Fibroblast of mammary gland (primary cell): ENCODE measurements at regions not wholly inside any gene's neighbourhood (a gene's known extent, or its start where the extent isn't known, plus 50 kb on each side); places are given as distances from the start of the nearest gene placed in this dataset.
"Not testable (repeated sequence)": the region's sequence is repeated elsewhere in the genome, so short reads cannot be mapped to it uniquely, and the experiment has no call there.

Source experiments
- DNase-seq: peaks from one replicate; pipeline ENCODE4 v3.0.0-alpha.2; 2010; ENCODE audit warnings: low read depth
- H3K4me3 ChIP-seq: 2 replicates; pipeline ENCODE4 v1.5.1; 2011; ENCODE audit warnings: low read depth, mild to moderate bottlenecking, low read length, moderate library complexity; ENCODE audit not compliant: control insufficient read depth
- TF ChIP-seq, protein P1 (sequence below): conservative IDR thresholded peaks from 2 replicates; pipeline ENCODE4 v1.5.1; 2011; ENCODE audit warnings: low read depth, low read length, inconsistent platforms; ENCODE audit not compliant: control insufficient read depth, insufficient read depth

DNA sequence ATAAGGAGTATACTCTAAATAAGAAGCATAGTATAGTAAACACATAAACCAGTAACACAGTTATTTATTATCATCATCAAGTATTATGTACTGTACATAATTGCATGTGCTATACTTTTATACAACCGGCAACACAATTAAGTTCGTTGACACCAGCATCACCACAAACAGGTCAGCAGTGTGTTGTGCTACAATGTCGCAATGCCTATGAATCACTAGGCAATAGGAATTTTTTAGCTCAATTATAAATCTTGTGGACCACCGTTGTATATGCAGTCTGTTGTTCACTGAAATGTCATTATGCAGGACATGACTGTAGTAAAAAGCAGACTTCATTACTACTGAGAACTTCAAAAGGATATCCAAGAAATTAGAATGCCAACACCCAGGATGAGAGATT is 177.0 kb downstream of the PDCD6IP start:
- DNase-seq = peak; percentile 27
- TF ChIP-seq, protein P1, sequence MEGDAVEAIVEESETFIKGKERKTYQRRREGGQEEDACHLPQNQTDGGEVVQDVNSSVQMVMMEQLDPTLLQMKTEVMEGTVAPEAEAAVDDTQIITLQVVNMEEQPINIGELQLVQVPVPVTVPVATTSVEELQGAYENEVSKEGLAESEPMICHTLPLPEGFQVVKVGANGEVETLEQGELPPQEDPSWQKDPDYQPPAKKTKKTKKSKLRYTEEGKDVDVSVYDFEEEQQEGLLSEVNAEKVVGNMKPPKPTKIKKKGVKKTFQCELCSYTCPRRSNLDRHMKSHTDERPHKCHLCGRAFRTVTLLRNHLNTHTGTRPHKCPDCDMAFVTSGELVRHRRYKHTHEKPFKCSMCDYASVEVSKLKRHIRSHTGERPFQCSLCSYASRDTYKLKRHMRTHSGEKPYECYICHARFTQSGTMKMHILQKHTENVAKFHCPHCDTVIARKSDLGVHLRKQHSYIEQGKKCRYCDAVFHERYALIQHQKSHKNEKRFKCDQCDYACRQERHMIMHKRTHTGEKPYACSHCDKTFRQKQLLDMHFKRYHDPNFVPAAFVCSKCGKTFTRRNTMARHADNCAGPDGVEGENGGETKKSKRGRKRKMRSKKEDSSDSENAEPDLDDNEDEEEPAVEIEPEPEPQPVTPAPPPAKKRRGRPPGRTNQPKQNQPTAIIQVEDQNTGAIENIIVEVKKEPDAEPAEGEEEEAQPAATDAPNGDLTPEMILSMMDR = no peak
- no peak overlapping the region for H3K4me3 ChIP-seq

DNA sequence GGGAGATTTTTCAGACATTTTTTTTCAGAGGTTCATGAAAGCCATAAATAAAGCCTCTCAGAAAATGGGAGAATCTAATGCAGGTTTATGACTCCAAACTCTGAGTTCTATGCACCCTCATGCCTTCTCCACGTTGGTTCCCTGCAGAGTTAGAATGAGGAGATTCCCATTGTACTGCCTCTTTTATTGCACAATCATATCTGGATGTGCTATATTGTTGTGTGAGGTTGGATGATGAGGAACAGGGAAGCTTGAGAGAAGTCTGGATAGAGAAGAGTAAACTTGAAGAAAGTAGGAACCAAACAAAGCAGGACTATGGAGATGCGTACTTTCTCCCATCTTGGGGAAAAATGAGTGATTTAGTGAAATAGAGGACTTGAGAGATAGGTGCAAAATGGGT is 178.8 kb downstream of the PDCD6IP start:
- no peak for DNase-seq
- no peak overlapping the region for H3K4me3 ChIP-seq
- TF ChIP-seq, protein P1 = no peak

DNA sequence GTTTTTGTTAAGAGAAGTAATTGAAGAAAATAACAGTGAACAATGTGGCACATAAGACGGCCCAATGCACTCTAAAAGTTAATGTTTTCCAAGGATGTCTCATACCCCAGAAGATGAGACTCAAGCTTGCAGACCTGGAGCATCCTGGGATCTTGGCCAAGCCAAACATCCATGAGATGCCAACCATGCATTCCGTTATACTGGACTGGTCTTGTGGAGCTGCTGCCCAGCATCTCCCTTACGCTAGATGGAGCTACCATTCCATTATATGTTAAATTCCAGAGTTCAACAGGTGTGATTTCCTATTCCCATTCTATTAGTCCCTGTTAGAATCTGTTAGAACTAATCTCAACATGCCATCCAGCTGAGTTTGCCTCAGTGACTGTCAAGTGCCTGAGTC is 181.8 kb downstream of the PDCD6IP start:
- no peak overlapping the region for H3K4me3 ChIP-seq
- TF ChIP-seq, protein P1 = peak; percentile 63
- peak; percentile 85 for DNase-seq

DNA sequence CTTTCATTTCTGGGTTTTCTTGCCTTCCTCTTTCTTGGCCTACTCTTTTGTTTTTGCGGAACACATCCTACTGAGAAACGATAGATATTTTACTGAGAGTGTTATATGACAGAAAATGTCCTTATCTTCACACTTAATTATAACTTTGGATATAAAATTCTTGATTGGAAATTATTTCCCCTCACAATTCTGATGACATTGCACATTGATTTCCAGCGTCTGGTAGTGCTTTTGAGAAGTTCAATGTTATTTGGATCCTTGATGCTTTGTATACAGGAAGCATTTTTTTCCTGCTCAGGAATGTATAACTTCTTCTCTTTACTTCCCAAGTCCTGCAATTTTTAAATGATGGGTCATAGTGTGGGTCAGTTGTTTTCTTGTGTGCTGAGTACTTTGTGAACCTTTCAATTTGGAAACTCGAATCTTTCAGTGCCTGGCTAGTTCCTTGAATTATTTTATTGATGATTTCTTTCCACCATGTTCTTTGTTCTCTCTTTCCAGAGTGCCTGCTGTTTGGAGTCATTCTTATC is 183.9 kb downstream of the PDCD6IP start:
- TF ChIP-seq, protein P1 = no peak
- DNase-seq = no peak
- H3K4me3 ChIP-seq = no peak overlapping the region

DNA sequence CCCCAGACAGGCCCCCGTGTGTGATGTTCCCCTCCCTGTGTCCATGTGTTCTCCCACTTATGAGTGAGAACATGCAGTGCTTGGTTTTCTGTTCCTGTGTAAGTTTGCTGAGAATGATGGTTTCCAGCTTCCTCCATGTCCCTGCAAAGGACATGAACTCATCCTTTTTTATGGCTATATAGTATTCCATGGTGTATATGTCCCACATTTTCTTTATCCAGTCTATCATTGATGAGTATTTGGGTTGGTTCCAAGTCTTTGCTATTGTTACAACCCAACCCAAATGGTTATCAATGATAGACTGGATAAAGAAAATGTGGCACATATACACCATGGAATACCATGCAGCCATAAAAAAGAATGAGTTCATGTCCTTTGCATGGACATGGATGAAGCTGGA is 184.5 kb downstream of the PDCD6IP start:
- DNase-seq, H3K4me3 ChIP-seq: not testable (repeated sequence)

DNA sequence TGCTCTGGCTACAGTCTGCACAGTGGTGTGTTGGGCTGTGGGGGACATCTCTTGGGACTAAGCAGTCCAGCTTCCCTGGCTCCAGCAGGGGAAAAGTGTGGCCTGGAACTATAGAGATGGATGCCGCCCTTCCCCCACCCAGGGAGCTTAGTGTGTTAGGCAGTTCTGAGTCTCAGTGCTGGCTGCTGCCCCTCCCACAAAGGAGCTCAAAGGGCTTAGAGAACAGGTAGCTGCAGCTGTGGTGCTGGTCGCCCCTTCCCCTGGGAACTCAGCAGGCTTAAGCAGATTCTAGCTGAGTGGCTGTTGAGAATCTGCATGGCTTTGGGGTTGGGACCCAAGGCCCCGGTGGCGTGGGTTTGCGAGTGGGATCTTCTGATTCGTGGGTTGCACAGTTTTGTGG is 190.8 kb downstream of the PDCD6IP start:
- DNase-seq = no peak

DNA sequence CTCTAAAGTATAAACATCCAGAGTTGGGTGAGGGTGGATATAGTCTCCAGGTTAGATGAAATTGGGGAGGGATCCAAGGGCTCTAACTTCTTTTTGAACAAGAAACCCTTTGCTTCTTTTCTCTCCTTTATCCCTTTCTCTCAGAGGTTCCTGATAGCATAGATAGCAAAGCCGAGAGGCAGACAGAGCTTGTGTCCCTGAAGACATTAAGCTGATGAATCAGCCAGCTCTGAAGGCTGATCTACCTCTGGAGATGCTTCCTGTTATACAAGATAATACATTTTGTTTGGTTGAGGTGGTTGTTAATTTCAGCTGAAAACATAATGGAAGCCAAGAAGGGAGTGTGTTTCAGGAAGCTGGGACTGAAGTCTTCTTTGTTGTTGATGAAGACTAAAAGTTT is 193.2 kb downstream of the PDCD6IP start:
- DNase-seq = no peak
- TF ChIP-seq, protein P1 = no peak
- no peak overlapping the region for H3K4me3 ChIP-seq

More for the DNA sequence above, 190.8 kb downstream of the PDCD6IP start:
- TF ChIP-seq, protein P1 = no peak
- no peak overlapping the region for H3K4me3 ChIP-seq
